HG03280 (cell line): ENCODE measurements at regions not wholly inside any gene's neighbourhood (a gene's known extent, or its start where the extent isn't known, plus 50 kb on each side); places are given as distances from the start of the nearest gene placed in this dataset.
"Not testable (repeated sequence)": the region's sequence is repeated elsewhere in the genome, so short reads cannot be mapped to it uniquely, and the experiment has no call there.

Source experiments
- ATAC-seq: cut with Tn5 transposase; IDR thresholded peaks from one replicate; pipeline ENCODE4 v1.9.1; 2021; ENCODE audit warnings: mild to moderate bottlenecking, moderate library complexity; ENCODE audit not compliant: unreplicated experiment

- no peak for ATAC-seq
Measured at GRCh38 chr18:71116535-71116934, 827.7 kb downstream of the SOCS6 start.

GRCh38 chr18:71115261-71115660 is 826.4 kb downstream of the SOCS6 start:
- no peak for ATAC-seq

DNA sequence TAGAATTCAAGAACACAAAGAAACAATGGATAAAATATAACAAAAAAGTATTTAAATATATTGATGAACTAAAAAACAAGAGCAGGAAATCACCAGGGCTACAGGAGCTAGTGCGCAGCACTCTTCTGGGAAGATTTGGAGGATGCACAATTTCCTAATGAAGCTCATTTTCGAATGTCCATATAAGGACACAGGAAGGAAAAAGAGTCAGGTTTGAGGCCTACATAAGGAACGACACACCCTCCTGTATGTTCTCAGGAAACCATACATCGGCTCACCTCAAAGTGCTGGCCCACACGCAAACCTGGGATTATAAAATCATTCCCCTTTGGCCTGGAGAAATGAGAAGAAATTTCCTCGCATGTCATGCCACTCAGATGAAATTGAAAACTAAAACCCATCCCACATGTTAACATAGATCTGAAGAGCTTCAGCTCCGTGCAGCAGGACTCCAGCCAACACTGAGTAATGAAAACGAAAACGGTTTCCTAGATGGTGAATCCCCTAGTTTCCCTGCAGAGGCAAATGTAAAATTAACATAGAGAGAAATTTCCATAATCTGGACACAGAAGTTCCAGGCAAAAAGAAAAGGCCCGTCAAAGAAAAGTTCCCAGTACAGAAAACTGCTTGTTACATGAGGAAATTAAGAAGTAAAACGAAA is 825.8 kb downstream of the SOCS6 start:
- ATAC-seq, result no peak

DNA sequence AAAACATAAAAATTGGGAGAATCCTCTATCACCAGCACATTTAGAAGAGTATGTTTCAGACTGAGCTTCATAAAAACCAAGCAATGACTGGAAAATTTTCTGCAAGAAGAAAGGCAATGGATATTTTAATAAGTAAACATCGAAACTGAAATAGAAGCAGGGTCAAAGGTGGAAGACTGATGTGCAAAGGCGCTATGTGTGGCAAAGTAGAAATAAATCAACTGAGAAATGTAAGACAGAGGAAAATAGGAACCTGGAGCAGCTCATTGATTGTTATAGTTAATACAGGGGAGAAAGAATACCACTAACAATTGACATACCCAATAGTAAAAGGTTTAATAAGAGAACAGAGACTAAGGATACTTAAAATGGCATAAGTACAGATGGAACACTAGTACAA is 818.4 kb downstream of the SOCS6 start:
- no peak for ATAC-seq

DNA sequence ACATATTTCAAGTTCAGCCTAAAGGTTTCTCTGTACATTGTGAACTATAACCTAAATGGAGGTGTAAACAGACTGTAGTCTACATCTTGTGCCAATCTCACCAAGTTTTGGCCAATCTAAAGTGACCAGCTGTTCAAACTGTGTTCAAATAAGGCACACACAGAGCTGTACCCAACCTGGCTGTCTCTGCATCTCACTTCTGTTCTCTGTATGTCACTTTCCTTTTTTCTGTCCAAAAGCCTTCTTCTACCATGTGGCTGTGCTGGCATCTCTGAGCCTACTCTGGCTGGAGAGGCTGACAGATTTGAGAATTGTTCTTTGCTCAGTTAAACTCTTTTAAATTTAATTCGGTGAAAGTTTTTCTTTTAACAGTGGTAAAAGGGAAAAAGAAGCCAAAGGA is 817.9 kb downstream of the SOCS6 start:
- no peak for ATAC-seq

- no peak for ATAC-seq
Measured at GRCh38 chr18:71105994-71106546, 817.2 kb downstream of the SOCS6 start.

DNA sequence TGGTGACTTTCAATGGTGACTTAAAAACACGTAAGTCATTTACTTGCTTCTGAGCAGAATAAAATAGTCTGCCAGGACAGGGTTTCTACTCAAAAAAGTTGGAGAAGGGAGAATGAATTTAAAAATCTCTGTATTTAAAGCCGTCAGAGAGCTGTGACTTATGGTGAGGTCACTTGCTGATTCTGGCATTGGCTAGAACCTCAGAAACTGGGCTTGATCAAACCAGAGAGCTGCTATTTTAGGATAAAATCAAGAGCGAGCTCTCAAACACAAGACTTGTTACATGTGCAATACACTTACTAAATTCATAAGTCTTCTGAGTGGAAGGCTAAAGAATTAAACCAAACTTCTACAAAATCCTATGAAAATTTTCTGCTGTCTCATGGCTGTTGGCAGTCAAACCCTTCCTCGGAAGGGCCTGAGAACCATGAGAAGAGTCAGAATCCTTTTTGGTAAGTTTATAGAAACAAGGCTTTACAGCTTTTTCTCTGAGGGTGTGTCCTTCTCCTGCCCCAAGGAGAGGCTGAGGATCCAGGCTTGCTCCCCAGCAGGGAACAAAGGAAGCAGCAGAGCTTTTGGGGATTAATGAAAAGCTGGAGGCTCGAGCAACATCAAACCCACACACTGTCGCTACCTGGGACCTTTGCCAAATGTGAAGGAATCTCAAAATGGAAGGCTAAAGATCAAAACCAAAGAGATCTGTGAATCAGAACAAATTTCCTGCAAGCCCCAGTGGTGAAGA is 816.4 kb downstream of the SOCS6 start:
- ATAC-seq, result no peak

DNA sequence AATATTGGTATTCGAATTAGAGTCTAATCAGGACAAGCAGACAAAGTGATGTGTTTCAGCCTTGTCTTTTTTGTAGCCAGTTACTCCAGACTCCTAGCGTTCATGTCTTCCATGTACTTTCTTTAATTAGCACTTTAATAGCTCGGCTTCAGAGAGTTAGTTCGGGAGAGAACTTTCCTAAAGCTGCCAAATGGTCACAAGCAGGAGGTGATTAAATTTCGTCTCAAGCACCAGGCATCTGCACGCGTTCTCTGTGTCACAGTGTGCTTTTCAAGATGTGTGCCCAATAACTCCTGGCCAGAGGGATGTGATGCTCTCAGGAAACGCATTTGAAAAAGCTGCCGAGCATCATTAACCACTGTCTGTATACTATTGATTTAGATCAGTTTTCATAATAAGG is 790.8 kb downstream of the SOCS6 start:
- no peak for ATAC-seq

DNA sequence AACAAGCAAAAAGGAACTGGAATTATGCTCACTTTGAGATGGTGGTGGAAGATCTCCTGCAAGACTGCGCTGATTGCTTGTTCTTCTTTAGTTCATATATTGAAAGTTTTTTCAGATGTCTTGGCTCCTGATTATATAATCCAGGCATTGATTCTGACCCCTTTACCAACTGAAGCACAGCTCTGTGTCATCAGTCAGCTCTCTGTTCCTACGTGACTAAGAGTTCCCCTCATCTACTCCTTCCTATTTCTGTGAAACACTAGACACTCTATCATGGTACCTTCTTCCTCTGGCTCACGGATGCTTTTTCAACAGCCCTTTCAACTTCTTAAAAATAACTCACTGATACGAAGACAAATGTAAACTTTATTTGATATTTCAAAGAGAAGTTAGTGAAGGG is 788.6 kb downstream of the SOCS6 start:
- ATAC-seq, result no peak

DNA sequence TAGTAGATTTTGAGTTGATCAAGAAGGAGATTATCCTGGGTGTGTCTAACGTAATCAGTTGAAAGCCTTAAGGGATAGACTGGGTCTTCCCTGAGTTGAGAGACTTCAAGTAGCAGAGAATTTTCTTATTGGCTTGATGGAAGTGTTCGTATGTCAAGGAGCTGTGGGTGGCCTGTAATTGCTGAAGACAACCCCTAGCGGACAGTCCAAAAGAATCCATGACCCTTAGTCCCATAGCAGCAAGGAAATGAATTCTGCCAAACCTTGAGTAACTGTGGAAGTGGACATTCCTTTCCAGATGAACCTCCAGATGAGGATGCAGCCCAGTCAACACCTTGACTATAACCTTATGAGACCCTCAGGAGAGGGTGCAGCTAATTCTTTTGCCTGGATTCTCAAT is 786.3 kb downstream of the SOCS6 start:
- no peak for ATAC-seq

DNA sequence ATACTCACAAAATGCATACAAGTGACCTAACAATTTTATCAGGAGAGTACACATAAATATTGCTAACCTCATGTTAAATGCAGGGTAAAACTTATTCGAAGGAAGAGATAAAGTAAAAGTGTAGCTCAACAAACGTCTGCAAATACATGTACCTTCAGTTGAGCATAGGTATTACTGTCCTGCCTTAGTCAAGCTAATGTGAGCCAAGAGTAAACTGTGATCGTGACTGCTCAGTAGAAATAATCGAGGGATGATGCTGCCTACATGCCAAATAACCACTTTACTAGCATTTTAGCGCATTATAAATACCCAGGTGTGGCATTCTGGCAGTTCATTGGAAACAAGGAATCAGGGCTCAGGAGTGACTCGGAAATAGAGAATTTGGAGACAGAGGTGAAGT is 779.5 kb downstream of the SOCS6 start:
- ATAC-seq, result no peak

- no peak for ATAC-seq
Measured at GRCh38 chr18:71049893-71050292, 761.0 kb downstream of the SOCS6 start.

GRCh38 chr18:71047882-71048281 is 759.0 kb downstream of the SOCS6 start:
- no peak for ATAC-seq

- ATAC-seq, result no peak
Measured at GRCh38 chr18:71045331-71046065, 756.7 kb downstream of the SOCS6 start.

- ATAC-seq, result no peak
Measured at GRCh38 chr18:71040161-71040560, 751.3 kb downstream of the SOCS6 start.

- ATAC-seq, result no peak
Measured at GRCh38 chr18:71038196-71038595, 749.4 kb downstream of the SOCS6 start.

- no peak for ATAC-seq
Measured at GRCh38 chr18:71036783-71037182, 747.9 kb downstream of the SOCS6 start.

DNA sequence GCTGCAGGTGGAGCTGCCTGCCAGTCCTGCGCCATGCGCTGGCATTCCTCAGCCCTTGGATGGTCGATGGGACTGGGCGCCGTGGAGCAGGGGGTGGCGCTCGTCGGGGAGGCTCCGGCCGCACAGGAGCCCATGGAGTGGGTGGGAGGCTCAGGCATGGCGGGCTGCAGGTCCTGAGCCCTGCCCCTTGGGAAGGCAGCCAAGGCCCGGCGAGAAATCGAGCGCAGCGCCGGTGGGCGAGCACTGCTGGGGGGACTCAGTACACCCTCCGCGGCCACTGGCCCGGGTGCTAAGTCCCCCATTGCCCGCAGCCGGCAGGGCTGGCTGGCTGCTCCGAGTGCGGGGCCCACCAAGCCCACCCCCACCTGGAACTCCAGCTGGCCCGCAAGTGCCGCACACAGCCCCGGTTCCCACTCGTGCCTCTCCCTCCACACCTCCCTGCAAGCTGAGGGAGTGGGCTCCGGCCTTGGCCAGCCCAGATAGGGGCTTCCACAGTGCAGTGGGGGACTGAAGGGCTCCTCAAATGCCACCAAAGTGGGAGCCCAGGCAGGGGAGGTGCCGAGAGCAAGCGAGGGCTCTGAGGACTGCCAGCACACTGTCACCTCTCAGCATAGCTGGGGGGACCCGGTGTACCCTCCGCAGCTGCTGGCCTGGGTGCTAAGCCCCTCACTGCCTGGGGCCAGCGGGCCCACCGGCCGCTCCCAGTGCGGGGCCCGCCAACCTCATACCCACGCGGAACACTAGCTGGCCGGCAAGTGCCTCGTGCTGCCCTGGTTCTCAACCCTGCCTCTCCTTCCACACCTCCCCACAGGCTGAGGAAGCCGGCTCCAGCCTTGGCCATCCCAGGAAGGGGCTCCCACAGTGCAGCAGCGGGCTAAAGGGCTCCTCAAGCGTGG is 742.7 kb downstream of the SOCS6 start:
- not testable (repeated sequence) for ATAC-seq

DNA sequence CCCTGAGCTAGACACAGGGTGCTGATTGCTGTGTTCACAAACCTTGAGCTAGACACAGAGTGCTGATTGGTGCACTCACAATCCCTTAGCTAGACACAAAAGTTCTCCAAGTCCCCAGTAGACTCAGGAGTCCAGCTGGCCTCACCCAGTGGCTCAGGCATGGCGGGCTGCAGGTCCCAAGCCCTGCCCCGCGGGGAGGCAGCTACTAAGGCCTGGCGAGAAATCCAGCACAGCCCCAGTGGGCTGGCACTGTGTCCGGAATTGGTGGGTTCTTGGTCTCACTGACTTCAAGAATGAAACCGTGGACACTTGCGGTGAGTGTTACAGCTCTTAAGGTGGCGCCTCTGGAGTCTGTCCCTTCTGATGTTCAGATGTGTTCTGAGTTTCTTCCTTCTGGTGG is 741.2 kb downstream of the SOCS6 start:
- ATAC-seq, result not testable (repeated sequence)

GRCh38 chr18:71028285-71028762 is 739.5 kb downstream of the SOCS6 start:
- no peak for ATAC-seq

GRCh38 chr18:71027531-71027930 is 738.7 kb downstream of the SOCS6 start:
- no peak for ATAC-seq
